A172 (cell line): ENCODE measurements at regions not wholly inside any gene's neighbourhood (a gene's known extent, or its start where the extent isn't known, plus 50 kb on each side); places are given as distances from the start of the nearest gene placed in this dataset.

Experiments
- DNase-seq: peaks from one replicate; pipeline ENCODE4 v3.0.0-alpha.2; 2015; ENCODE audit warnings: low spot score

- no peak for DNase-seq
Measured at GRCh38 chr4:33579951-33580350, 2664.4 kb downstream of the ARAP2 start.

- DNase-seq: no peak
Measured at GRCh38 chr4:33592701-33593100, 2651.6 kb downstream of the ARAP2 start.

GRCh38 chr4:33606951-33607350 is 2637.4 kb downstream of the ARAP2 start:
- no peak for DNase-seq

- no peak for DNase-seq
Measured at GRCh38 chr4:33616121-33616520, 2628.2 kb downstream of the ARAP2 start.

GRCh38 chr4:33625748-33626147 is 2618.6 kb downstream of the ARAP2 start:
- no peak for DNase-seq

- no peak for DNase-seq
Measured at GRCh38 chr4:33626221-33626620, 2618.1 kb downstream of the ARAP2 start.

- DNase-seq: no peak
Measured at GRCh38 chr4:33628296-33628695, 2616.0 kb downstream of the ARAP2 start.

- peak; percentile 32 for DNase-seq
Measured at GRCh38 chr4:33649015-33649414, 2595.3 kb downstream of the ARAP2 start.

- DNase-seq: no peak
Measured at GRCh38 chr4:33649471-33649870, 2594.8 kb downstream of the ARAP2 start.

GRCh38 chr4:33650036-33650435 is 2594.3 kb downstream of the ARAP2 start:
- no peak for DNase-seq

GRCh38 chr4:33658971-33659370 is 2585.3 kb downstream of the ARAP2 start:
- no peak for DNase-seq

GRCh38 chr4:33661636-33662035 is 2582.7 kb downstream of the ARAP2 start:
- DNase-seq: no peak

GRCh38 chr4:33685939-33686338 is 2558.4 kb downstream of the ARAP2 start:
- DNase-seq: no peak

GRCh38 chr4:33696041-33696440 is 2548.3 kb downstream of the ARAP2 start:
- DNase-seq: no peak

GRCh38 chr4:33696586-33696985 is 2547.7 kb downstream of the ARAP2 start:
- DNase-seq: peak; percentile 10

GRCh38 chr4:33709247-33709646 is 2535.1 kb downstream of the ARAP2 start:
- DNase-seq: peak; percentile 89

GRCh38 chr4:33711826-33712225 is 2532.5 kb downstream of the ARAP2 start:
- DNase-seq: no peak

- no peak for DNase-seq
Measured at GRCh38 chr4:33714971-33715370, 2529.3 kb downstream of the ARAP2 start.

- DNase-seq: peak; percentile 87
Measured at GRCh38 chr4:33715841-33716395, 2528.4 kb downstream of the ARAP2 start.

- no peak for DNase-seq
Measured at GRCh38 chr4:33722254-33722653, 2522.1 kb downstream of the ARAP2 start.

- DNase-seq: no peak
Measured at GRCh38 chr4:33722800-33723516, 2521.4 kb downstream of the ARAP2 start.

- no peak for DNase-seq
Measured at GRCh38 chr4:33724685-33725084, 2519.6 kb downstream of the ARAP2 start.

- no peak for DNase-seq
Measured at GRCh38 chr4:33725861-33726260, 2518.5 kb downstream of the ARAP2 start.

GRCh38 chr4:33737726-33738125 is 2506.6 kb downstream of the ARAP2 start:
- no peak for DNase-seq
